Gastrocnemius medialis (tissue), 4 donors: ENCODE measurements at regions not wholly inside any gene's neighbourhood (a gene's known extent, or its start where the extent isn't known, plus 50 kb on each side); places are given as distances from the start of the nearest gene placed in this dataset.

Experiments
- CTCF ChIP-seq, 5 experiments: fragments of 450-650 bp in 3 of 5; fragments of 200-600 bp in 2 of 5; sonication (generic) in 2 of 5; IDR thresholded peaks in 4 of 5; conservative IDR thresholded peaks in 1 of 5; 1 replicate in 4 of 5; 2 replicates in 1 of 5; pipeline ENCODE4 v1.5.1; 2016 to 2019; ENCODE audit warnings: antibody characterized with exemption in 5 of 5, mild to moderate bottlenecking in 3 of 5, moderate library complexity in 3 of 5
- POLR2A ChIP-seq, 2 donors: fragments of 450-650 bp; IDR thresholded peaks; one replicate each; pipeline ENCODE4 v1.6.1; 2017; ENCODE audit warnings: antibody characterized with exemption in 2 of 2, mild to moderate bottlenecking in 2 of 2, moderate library complexity in 2 of 2

GRCh38 chr13:103883698-103884097, 817.5 kb upstream of the SLC10A2 start:
- TF ChIP-seq CTCF (IDR thresholded peaks at IDR 0.05 in 4 of 5, conservative IDR thresholded peaks at IDR 0.05 in 1 of 5) (no peak), POLR2A (IDR thresholded peaks at IDR 0.05) (no peak)
